Peyer's patch (tissue), 4 donors: ENCODE measurements at regions not wholly inside any gene's neighbourhood (a gene's known extent, or its start where the extent isn't known, plus 50 kb on each side); places are given as distances from the start of the nearest gene placed in this dataset.

Experiments used
- DNase-seq, 3 donors: peaks; one replicate each; pipeline ENCODE4 v3.0.0-alpha.2; 2017 to 2019
- H3K27ac ChIP-seq, 4 donors: fragments of 200-600 bp; sonication (generic); one replicate each; pipeline ENCODE4 v1.5.1; 2016 to 2019
- H3K27me3 ChIP-seq, 2 donors: fragments of 200-600 bp; sonication (generic); one replicate each; pipeline ENCODE4 v1.5.1; 2019
- H3K36me3 ChIP-seq, 3 donors: fragments of 200-600 bp; sonication (generic); one replicate each; pipeline ENCODE4 v1.5.1; 2016 to 2019
- H3K4me1 ChIP-seq, 4 donors: fragments of 200-600 bp; sonication (generic); one replicate each; pipeline ENCODE4 v1.5.1; 2016 to 2019
- H3K4me3 ChIP-seq, 4 donors: fragments of 200-600 bp; sonication (generic); 1 replicate in 3 of 4; 2 replicates in 1 of 4; pipeline ENCODE4 v1.5.1; 2016 to 2019; ENCODE audit warnings: mild to moderate bottlenecking in 1 of 4
- H3K9me3 ChIP-seq, 4 donors: fragments of 200-600 bp; sonication (generic); one replicate each; pipeline ENCODE4 v1.5.1; 2016 to 2019; ENCODE audit warnings: mild to moderate bottlenecking in 1 of 4
- CTCF ChIP-seq, 6 experiments: fragments of 450-650 bp in 4 of 6; fragments of 200-600 bp in 2 of 6; sonication (generic) in 1 of 6; IDR thresholded peaks; one replicate each; pipeline ENCODE4 v1.5.1; 2017 to 2019; ENCODE audit warnings: antibody characterized with exemption in 6 of 6, mild to moderate bottlenecking in 3 of 6, moderate library complexity in 1 of 6
- POLR2A ChIP-seq, 2 donors: fragments of 450-650 bp; IDR thresholded peaks; one replicate each; pipeline ENCODE4 v1.5.1; 2017; ENCODE audit warnings: antibody characterized with exemption in 2 of 2, mild to moderate bottlenecking in 2 of 2, moderate library complexity in 2 of 2

GRCh38 chr3:152122851-152123250, 145.9 kb upstream of the MBNL1 start:
- DNase-seq, result no peak
- Histone ChIP-seq H3K27me3 (no peaks in the 10 kb centered on the region), H3K9me3 (no peaks in the 10 kb centered on the region), H3K36me3 (no peaks in the 10 kb centered on the region), H3K4me1 (no peaks in the 10 kb centered on the region), H3K4me3 (no peak overlapping the region), H3K27ac (no peak overlapping the region)
- TF ChIP-seq POLR2A (IDR thresholded peaks at IDR 0.05), result no peak

GRCh38 chr3:152123457-152123856, 145.3 kb upstream of the MBNL1 start:
- no peaks in the 10 kb centered on the region for H3K4me1 ChIP-seq
- no peak for DNase-seq
- H3K36me3 ChIP-seq, result no peaks in the 10 kb centered on the region
- H3K4me3 ChIP-seq, result no peak overlapping the region
- no peak overlapping the region for H3K27ac ChIP-seq
- TF ChIP-seq POLR2A (IDR thresholded peaks at IDR 0.05) (no peak), CTCF (IDR thresholded peaks at IDR 0.05) (no peak)
- no peaks in the 10 kb centered on the region for H3K27me3 ChIP-seq
- H3K9me3 ChIP-seq, result no peaks in the 10 kb centered on the region

- no peak overlapping the region for H3K4me3 ChIP-seq
- no peak for DNase-seq
- H3K9me3 ChIP-seq, result no peaks in the 10 kb centered on the region
- no peak overlapping the region for H3K27ac ChIP-seq
- H3K27me3 ChIP-seq, result no peaks in the 10 kb centered on the region
- TF ChIP-seq POLR2A (IDR thresholded peaks at IDR 0.05) (no peak), CTCF (IDR thresholded peaks at IDR 0.05) (no peak)
- H3K4me1 ChIP-seq, result no peaks in the 10 kb centered on the region
- H3K36me3 ChIP-seq, result no peaks in the 10 kb centered on the region
Observed at GRCh38 chr3:152126260-152126659, 142.5 kb upstream of the MBNL1 start.

GRCh38 chr3:152127058-152127457, 141.7 kb upstream of the MBNL1 start:
- no peaks in the 10 kb centered on the region for H3K27me3 ChIP-seq
- H3K4me3 ChIP-seq, result no peak overlapping the region
- no peaks in the 10 kb centered on the region for H3K36me3 ChIP-seq
- H3K4me1 ChIP-seq, result no peaks in the 10 kb centered on the region
- TF ChIP-seq POLR2A (IDR thresholded peaks at IDR 0.05) (no peak), CTCF (IDR thresholded peaks at IDR 0.05) (no peak)
- H3K9me3 ChIP-seq, result no peaks in the 10 kb centered on the region
- no peak overlapping the region for H3K27ac ChIP-seq
- DNase-seq, result no peak

- H3K4me3 ChIP-seq, result no peak overlapping the region
- TF ChIP-seq POLR2A (IDR thresholded peaks at IDR 0.05) (no peak), CTCF (IDR thresholded peaks at IDR 0.05) (no peak)
- H3K27ac ChIP-seq, result no peak overlapping the region
- no peaks in the 10 kb centered on the region for H3K27me3 ChIP-seq
- H3K9me3 ChIP-seq, result no peaks in the 10 kb centered on the region
- no peaks in the 10 kb centered on the region for H3K4me1 ChIP-seq
- no peaks in the 10 kb centered on the region for H3K36me3 ChIP-seq
- no peak for DNase-seq
Observed at GRCh38 chr3:152128356-152128755, 140.4 kb upstream of the MBNL1 start.

- Histone ChIP-seq H3K4me1 (no peaks in the 10 kb centered on the region), H3K27ac (no peak overlapping the region), H3K27me3 (no peaks in the 10 kb centered on the region), H3K4me3 (no peak overlapping the region), H3K36me3 (no peaks in the 10 kb centered on the region), H3K9me3 (no peaks in the 10 kb centered on the region)
- DNase-seq, result no peak
- no peak for TF ChIP-seq POLR2A (IDR thresholded peaks at IDR 0.05)
- no peak for TF ChIP-seq CTCF (IDR thresholded peaks at IDR 0.05)
Observed at GRCh38 chr3:152139651-152140050, 129.1 kb upstream of the MBNL1 start.
